K562 (cell line): ENCODE measurements at regions not wholly inside any gene's neighbourhood (a gene's known extent, or its start where the extent isn't known, plus 50 kb on each side); places are given as distances from the start of the nearest gene placed in this dataset.

Experiments used
- ATF1 ChIP-seq, 2 experiments: fragments of 450-650 bp in 1 of 2; IDR thresholded peaks; 2 replicates each; pipeline ENCODE4 v1.6.1; 2016; ENCODE audit warnings: missing compliant biosample characterization in 1 of 2, missing genetic modification characterization in 1 of 2
- CREB1 ChIP-seq, 2 experiments: sonication (generic) in 1 of 2; formaldehyde crosslinking in 1 of 2; IDR thresholded peaks; 2 replicates each; pipeline versions ENCODE4 v1.6.1 to v1.8.0; 2012 to 2022; ENCODE audit warnings: inconsistent platforms in 1 of 2, mild to moderate bottlenecking in 1 of 2, missing genetic modification reagents in 1 of 2, moderate library complexity in 1 of 2
- DPF2 ChIP-seq: fragments of 450-650 bp; IDR thresholded peaks from 2 replicates; pipeline ENCODE4 v1.6.1; 2016
- ESRRA ChIP-seq: fragments of 450-650 bp; IDR thresholded peaks from 2 replicates; pipeline ENCODE4 v1.6.1; 2014; ENCODE audit warnings: low read depth, mild to moderate bottlenecking, moderate library complexity, borderline replicate concordance
- HMGN3 ChIP-seq: IDR thresholded peaks from 2 replicates; pipeline ENCODE4 v1.6.1; 2011; ENCODE audit warnings: borderline replicate concordance, low read depth, mild to moderate bottlenecking, mixed read lengths, low read length; ENCODE audit not compliant: insufficient read length; ENCODE audit errors: extremely low read depth
- HNRNPLL ChIP-seq: fragments of 200-400 bp; formaldehyde crosslinking; IDR thresholded peaks from 2 replicates; pipeline ENCODE4 v1.6.1; 2017; ENCODE audit warnings: low read length, low read depth, mild to moderate bottlenecking; ENCODE audit not compliant: poor library complexity, severe bottlenecking
- MBD2 ChIP-seq: sonication (generic); IDR thresholded peaks from 2 replicates; pipeline ENCODE4 v1.6.1; 2016; ENCODE audit warnings: low read depth, borderline replicate concordance
- POLR2G ChIP-seq: fragments of 200-400 bp; formaldehyde crosslinking; IDR thresholded peaks from 2 replicates; pipeline ENCODE4 v1.6.1; 2017; ENCODE audit warnings: low read depth, mild to moderate bottlenecking, antibody characterized with exemption, low read length, moderate library complexity
- RBM22 ChIP-seq: fragments of 200-400 bp; formaldehyde crosslinking; IDR thresholded peaks from 2 replicates; pipeline ENCODE4 v1.6.1; 2018; ENCODE audit warnings: low read length, low read depth; ENCODE audit not compliant: poor library complexity, severe bottlenecking
- SAFB ChIP-seq: fragments of 200-400 bp; formaldehyde crosslinking; IDR thresholded peaks from 2 replicates; pipeline ENCODE4 v1.6.1; 2017; ENCODE audit warnings: low read depth, low read length, borderline replicate concordance
- SNIP1 ChIP-seq: fragments of 450-650 bp; IDR thresholded peaks from 2 replicates; pipeline ENCODE4 v1.7.1; 2017; ENCODE audit warnings: low read depth, mild to moderate bottlenecking
- SRF ChIP-seq, 2 experiments: fragments of 250-450, 450-650 bp in 1 of 2; sonication (Bioruptor Pico) in 1 of 2; sonication (generic) in 1 of 2; formaldehyde crosslinking; IDR thresholded peaks; 2 replicates each; pipeline versions ENCODE4 v1.5.0 to v1.5.1; 2020 to 2022; ENCODE audit warnings: mild to moderate bottlenecking in 1 of 2, missing genetic modification reagents in 1 of 2
- ZC3H8 ChIP-seq: fragments of 450-650 bp; IDR thresholded peaks from 2 replicates; pipeline ENCODE4 v1.6.1; 2017
- ZFX ChIP-seq: sonication (generic); formaldehyde crosslinking; IDR thresholded peaks from 2 replicates; pipeline ENCODE4 v1.8.0; 2022; ENCODE audit warnings: mild to moderate bottlenecking, missing genetic modification reagents, moderate library complexity
- TF ChIP-seq, protein P1 (sequence below): fragments of 450-650 bp; IDR thresholded peaks from 2 replicates; pipeline ENCODE4 v1.6.1; 2016; ENCODE audit warnings: borderline replicate concordance
- TF ChIP-seq, protein P2 (sequence below): fragments of 250-450 bp; sonication (Bioruptor Pico); IDR thresholded peaks from 2 replicates; pipeline ENCODE4 v1.4.0; 2020
- TF ChIP-seq, protein P3 (sequence below): sonication (generic); formaldehyde crosslinking; IDR thresholded peaks from 2 replicates; pipeline ENCODE4 v1.5.0; 2020; ENCODE audit warnings: missing genetic modification reagents
- TF ChIP-seq, protein P4 (sequence below): fragments of 250-450 bp; sonication (Bioruptor Pico); IDR thresholded peaks from 2 replicates; pipeline ENCODE4 v1.8.0; 2022; ENCODE audit warnings: moderate library complexity, mild to moderate bottlenecking, inconsistent platforms
- TF ChIP-seq, protein P5 (sequence below), 3 experiments: fragments of 200-800 bp in 1 of 3; fragments of 250-450 bp in 1 of 3; fragments of 450-650 bp in 1 of 3; sonication (Bioruptor Pico) in 1 of 3; sonication (Bioruptor generic) in 1 of 3; formaldehyde crosslinking in 1 of 3; IDR thresholded peaks; 2 replicates each; pipeline versions ENCODE4 v1.6.1 to v1.8.0; 2016 to 2022; ENCODE audit warnings: mild to moderate bottlenecking in 2 of 3, missing genetic modification characterization in 2 of 3, missing compliant biosample characterization in 1 of 3, moderate library complexity in 1 of 3

DNA sequence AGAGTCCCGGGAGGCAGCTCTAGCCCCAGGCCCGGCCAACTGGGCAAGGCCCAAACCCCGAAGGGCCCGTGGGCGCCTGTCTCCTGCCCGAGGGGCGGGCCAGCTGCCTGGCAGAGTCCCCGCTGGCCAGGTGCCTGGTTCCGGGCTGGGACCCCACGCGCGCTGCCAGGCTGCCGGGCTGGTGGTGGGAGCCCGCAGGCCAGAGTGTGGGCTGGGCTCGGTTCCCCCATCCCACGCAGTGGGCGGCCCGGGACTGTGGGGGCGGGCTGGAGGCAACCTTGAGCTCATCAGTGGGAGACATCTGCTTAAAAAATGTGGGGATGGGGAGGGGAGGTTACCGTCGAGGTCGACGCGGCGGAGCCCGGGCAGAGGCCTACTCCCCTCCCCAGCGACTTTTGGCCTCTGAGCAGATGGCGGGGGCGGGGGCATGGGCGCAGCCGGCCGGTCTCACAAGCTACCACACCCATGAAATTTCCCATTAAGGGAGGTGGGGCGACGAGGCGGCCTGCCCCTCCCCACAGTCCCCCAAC lies 176.4 kb upstream of the GSE1 start (continued):
- TF ChIP-seq, protein P1, sequence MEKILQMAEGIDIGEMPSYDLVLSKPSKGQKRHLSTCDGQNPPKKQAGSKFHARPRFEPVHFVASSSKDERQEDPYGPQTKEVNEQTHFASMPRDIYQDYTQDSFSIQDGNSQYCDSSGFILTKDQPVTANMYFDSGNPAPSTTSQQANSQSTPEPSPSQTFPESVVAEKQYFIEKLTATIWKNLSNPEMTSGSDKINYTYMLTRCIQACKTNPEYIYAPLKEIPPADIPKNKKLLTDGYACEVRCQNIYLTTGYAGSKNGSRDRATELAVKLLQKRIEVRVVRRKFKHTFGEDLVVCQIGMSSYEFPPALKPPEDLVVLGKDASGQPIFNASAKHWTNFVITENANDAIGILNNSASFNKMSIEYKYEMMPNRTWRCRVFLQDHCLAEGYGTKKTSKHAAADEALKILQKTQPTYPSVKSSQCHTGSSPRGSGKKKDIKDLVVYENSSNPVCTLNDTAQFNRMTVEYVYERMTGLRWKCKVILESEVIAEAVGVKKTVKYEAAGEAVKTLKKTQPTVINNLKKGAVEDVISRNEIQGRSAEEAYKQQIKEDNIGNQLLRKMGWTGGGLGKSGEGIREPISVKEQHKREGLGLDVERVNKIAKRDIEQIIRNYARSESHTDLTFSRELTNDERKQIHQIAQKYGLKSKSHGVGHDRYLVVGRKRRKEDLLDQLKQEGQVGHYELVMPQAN = no peak
- TF ChIP-seq, protein P2, sequence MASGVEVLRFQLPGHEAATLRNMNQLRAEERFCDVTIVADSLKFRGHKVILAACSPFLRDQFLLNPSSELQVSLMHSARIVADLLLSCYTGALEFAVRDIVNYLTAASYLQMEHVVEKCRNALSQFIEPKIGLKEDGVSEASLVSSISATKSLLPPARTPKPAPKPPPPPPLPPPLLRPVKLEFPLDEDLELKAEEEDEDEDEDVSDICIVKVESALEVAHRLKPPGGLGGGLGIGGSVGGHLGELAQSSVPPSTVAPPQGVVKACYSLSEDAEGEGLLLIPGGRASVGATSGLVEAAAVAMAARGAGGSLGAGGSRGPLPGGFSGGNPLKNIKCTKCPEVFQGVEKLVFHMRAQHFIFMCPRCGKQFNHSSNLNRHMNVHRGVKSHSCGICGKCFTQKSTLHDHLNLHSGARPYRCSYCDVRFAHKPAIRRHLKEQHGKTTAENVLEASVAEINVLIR (CRISPR knock-in tag) = 0 out of 2 replicates have a peak, but pooled peaks have one; percentile 21
- TF ChIP-seq HMGN3 (peak; percentile 82), MBD2 (peak; percentile 27; the same call in 1 of the 2 replicates), CREB1 (IDR thresholded peaks at IDR 0.05) (peak; percentile 85), CREB1 (CRISPR knock-in tag; IDR thresholded peaks at IDR 0.05) (no peak), DPF2 (peak; percentile 68; the same call in 1 of the 2 replicates), ESRRA (peak; percentile 66; the same call in 1 of the 2 replicates), ZFX (CRISPR knock-in tag) (peak; percentile 90), RBM22 (peak; percentile 43), ZC3H8 (no peak), SNIP1 (no peak), SRF (CRISPR knock-in tag; IDR thresholded peaks at IDR 0.05) (0 out of 4 replicates have a peak, but pooled peaks of 1 of the 2 experiments have one; percentile 60), HNRNPLL (peak; percentile 35), SAFB (peak; percentile 51; the same call in 1 of the 2 replicates), POLR2G (peak; percentile 70), ATF1 (CRISPR knock-in tag; IDR thresholded peaks at IDR 0.05) (no peak), ATF1 (tag; IDR thresholded peaks at IDR 0.05) (peak; percentile 67)
- TF ChIP-seq, protein P3, sequence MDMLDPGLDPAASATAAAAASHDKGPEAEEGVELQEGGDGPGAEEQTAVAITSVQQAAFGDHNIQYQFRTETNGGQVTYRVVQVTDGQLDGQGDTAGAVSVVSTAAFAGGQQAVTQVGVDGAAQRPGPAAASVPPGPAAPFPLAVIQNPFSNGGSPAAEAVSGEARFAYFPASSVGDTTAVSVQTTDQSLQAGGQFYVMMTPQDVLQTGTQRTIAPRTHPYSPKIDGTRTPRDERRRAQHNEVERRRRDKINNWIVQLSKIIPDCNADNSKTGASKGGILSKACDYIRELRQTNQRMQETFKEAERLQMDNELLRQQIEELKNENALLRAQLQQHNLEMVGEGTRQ (CRISPR knock-in tag) = no peak
- TF ChIP-seq, protein P4, sequence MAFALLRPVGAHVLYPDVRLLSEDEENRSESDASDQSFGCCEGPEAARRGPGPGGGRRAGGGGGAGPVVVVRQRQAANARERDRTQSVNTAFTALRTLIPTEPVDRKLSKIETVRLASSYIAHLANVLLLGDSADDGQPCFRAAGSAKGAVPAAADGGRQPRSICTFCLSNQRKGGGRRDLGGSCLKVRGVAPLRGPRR (CRISPR knock-in tag) = 0 out of 2 replicates have a peak, but pooled peaks have one; percentile 32
- TF ChIP-seq, protein P5, sequence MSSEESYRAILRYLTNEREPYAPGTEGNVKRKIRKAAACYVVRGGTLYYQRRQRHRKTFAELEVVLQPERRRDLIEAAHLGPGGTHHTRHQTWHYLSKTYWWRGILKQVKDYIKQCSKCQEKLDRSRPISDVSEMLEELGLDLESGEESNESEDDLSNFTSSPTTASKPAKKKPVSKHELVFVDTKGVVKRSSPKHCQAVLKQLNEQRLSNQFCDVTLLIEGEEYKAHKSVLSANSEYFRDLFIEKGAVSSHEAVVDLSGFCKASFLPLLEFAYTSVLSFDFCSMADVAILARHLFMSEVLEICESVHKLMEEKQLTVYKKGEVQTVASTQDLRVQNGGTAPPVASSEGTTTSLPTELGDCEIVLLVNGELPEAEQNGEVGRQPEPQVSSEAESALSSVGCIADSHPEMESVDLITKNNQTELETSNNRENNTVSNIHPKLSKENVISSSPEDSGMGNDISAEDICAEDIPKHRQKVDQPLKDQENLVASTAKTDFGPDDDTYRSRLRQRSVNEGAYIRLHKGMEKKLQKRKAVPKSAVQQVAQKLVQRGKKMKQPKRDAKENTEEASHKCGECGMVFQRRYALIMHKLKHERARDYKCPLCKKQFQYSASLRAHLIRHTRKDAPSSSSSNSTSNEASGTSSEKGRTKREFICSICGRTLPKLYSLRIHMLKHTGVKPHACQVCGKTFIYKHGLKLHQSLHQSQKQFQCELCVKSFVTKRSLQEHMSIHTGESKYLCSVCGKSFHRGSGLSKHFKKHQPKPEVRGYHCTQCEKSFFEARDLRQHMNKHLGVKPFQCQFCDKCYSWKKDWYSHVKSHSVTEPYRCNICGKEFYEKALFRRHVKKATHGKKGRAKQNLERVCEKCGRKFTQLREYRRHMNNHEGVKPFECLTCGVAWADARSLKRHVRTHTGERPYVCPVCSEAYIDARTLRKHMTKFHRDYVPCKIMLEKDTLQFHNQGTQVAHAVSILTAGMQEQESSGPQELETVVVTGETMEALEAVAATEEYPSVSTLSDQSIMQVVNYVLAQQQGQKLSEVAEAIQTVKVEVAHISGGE (CRISPR knock-in tag; IDR thresholded peaks at IDR 0.05) = 0 out of 6 replicates have a peak, but pooled peaks of 1 of the 3 experiments have one; percentile 26
